ENCODE measurements at regions not wholly inside any gene's neighbourhood (a gene's known extent, or its start where the extent isn't known, plus 50 kb on each side); places are given as distances from the start of the nearest gene placed in this dataset.

GRCh38 chr19:28426110-28426729 lies 786.7 kb downstream of the UQCRFS1 start:
- DNase-seq, result no peak

- DNase-seq, result no peak
Measured at GRCh38 chr19:28425046-28425931, 787.7 kb downstream of the UQCRFS1 start.

GRCh38 chr19:28424662-28425045 lies 788.3 kb downstream of the UQCRFS1 start:
- DNase-seq, result no peak

GRCh38 chr19:28424077-28424476 lies 788.9 kb downstream of the UQCRFS1 start:
- no peak for DNase-seq

GRCh38 chr19:28422791-28423650 lies 789.9 kb downstream of the UQCRFS1 start:
- DNase-seq, result no peak

GRCh38 chr19:28422046-28422445 lies 790.9 kb downstream of the UQCRFS1 start:
- DNase-seq, result no peak

GRCh38 chr19:28420811-28421550 lies 792.0 kb downstream of the UQCRFS1 start:
- no peak for DNase-seq

GRCh38 chr19:28419312-28419711 lies 793.6 kb downstream of the UQCRFS1 start:
- no peak for DNase-seq

- DNase-seq, result no peak
Measured at GRCh38 chr19:28417361-28417760, 795.6 kb downstream of the UQCRFS1 start.

- DNase-seq, result no peak
Measured at GRCh38 chr19:28416245-28416644, 796.7 kb downstream of the UQCRFS1 start.

GRCh38 chr19:28414748-28415147 lies 798.2 kb downstream of the UQCRFS1 start:
- no peak for DNase-seq

- DNase-seq, result no peak
Measured at GRCh38 chr19:28409859-28410258, 803.1 kb downstream of the UQCRFS1 start.

GRCh38 chr19:28406966-28407365 lies 806.0 kb downstream of the UQCRFS1 start:
- DNase-seq, result no peak

GRCh38 chr19:28405346-28405742 lies 807.6 kb downstream of the UQCRFS1 start:
- no peak for DNase-seq

GRCh38 chr19:28404472-28404871 lies 808.5 kb downstream of the UQCRFS1 start:
- DNase-seq, result no peak

- no peak for DNase-seq
Measured at GRCh38 chr19:28403690-28404089, 809.3 kb downstream of the UQCRFS1 start.

- DNase-seq, result no peak
Measured at GRCh38 chr19:28402701-28403290, 810.2 kb downstream of the UQCRFS1 start.

- DNase-seq, result no peak
Measured at GRCh38 chr19:28401739-28402424, 811.1 kb downstream of the UQCRFS1 start.

- DNase-seq, result no peak
Measured at GRCh38 chr19:28400953-28401671, 811.8 kb downstream of the UQCRFS1 start.

- no peak for DNase-seq
Measured at GRCh38 chr19:28399187-28399586, 813.8 kb downstream of the UQCRFS1 start.

- no peak for DNase-seq
Measured at GRCh38 chr19:28397800-28398199, 815.2 kb downstream of the UQCRFS1 start.
